Stimulated activated CD8-positive, alpha-beta memory T cell treated with anti-CD3 and anti-CD28 coated beads, Interleukin-7, amount 100 ng/mL, for 48 hours (primary cell): ENCODE measurements at regions not wholly inside any gene's neighbourhood (a gene's known extent, or its start where the extent isn't known, plus 50 kb on each side); places are given as distances from the start of the nearest gene placed in this dataset.
"Not testable (repeated sequence)": the region's sequence is repeated elsewhere in the genome, so short reads cannot be mapped to it uniquely, and the experiment has no call there.

Experiments
- DNase-seq, 2 donors: peaks; one replicate each; pipeline ENCODE4 v3.0.0-alpha.2; 2020; ENCODE audit warnings: low read depth in 1 of 2; ENCODE audit errors: extremely low read depth in 1 of 2

- no peak for DNase-seq
These were observed 151.0 kb downstream of the OSR1 start for GRCh38 chr2:19207452-19207851.

GRCh38 chr2:19205983-19206533 is 152.4 kb downstream of the OSR1 start:
- DNase-seq: no peak

GRCh38 chr2:19203866-19204265 is 154.6 kb downstream of the OSR1 start:
- no peak for DNase-seq

- no peak for DNase-seq
These were observed 156.4 kb downstream of the OSR1 start for GRCh38 chr2:19201911-19202462.

GRCh38 chr2:19198381-19198780 is 160.0 kb downstream of the OSR1 start:
- DNase-seq: no peak

- no peak for DNase-seq
These were observed 162.8 kb downstream of the OSR1 start for GRCh38 chr2:19195661-19196060.

GRCh38 chr2:19189391-19189790 is 169.0 kb downstream of the OSR1 start:
- no peak for DNase-seq

GRCh38 chr2:19187323-19188020 is 171.0 kb downstream of the OSR1 start:
- DNase-seq: no peak

- no peak for DNase-seq
These were observed 173.3 kb downstream of the OSR1 start for GRCh38 chr2:19185086-19185485.

- DNase-seq: no peak
These were observed 180.2 kb downstream of the OSR1 start for GRCh38 chr2:19178175-19178574.

- no peak for DNase-seq
These were observed 181.4 kb downstream of the OSR1 start for GRCh38 chr2:19176977-19177376.

GRCh38 chr2:19176172-19176852 is 182.1 kb downstream of the OSR1 start:
- DNase-seq: no peak

GRCh38 chr2:19174176-19174575 is 184.2 kb downstream of the OSR1 start:
- no peak for DNase-seq

GRCh38 chr2:19171409-19171808 is 187.0 kb downstream of the OSR1 start:
- no peak for DNase-seq

- no peak for DNase-seq
These were observed 189.2 kb downstream of the OSR1 start for GRCh38 chr2:19169134-19169768.

GRCh38 chr2:19164099-19164498 is 194.3 kb downstream of the OSR1 start:
- DNase-seq: not testable (repeated sequence)

- no peak for DNase-seq
These were observed 199.5 kb downstream of the OSR1 start for GRCh38 chr2:19158896-19159295.

GRCh38 chr2:19158211-19158610 is 200.2 kb downstream of the OSR1 start:
- no peak for DNase-seq

GRCh38 chr2:19156646-19157045 is 201.8 kb downstream of the OSR1 start:
- DNase-seq: no peak

- DNase-seq: no peak
These were observed 207.7 kb downstream of the OSR1 start for GRCh38 chr2:19150726-19151125.

GRCh38 chr2:19146867-19147266 is 211.6 kb downstream of the OSR1 start:
- no peak for DNase-seq
